ENCODE measurements at regions not wholly inside any gene's neighbourhood (a gene's known extent, or its start where the extent isn't known, plus 50 kb on each side); places are given as distances from the start of the nearest gene placed in this dataset.

DNA sequence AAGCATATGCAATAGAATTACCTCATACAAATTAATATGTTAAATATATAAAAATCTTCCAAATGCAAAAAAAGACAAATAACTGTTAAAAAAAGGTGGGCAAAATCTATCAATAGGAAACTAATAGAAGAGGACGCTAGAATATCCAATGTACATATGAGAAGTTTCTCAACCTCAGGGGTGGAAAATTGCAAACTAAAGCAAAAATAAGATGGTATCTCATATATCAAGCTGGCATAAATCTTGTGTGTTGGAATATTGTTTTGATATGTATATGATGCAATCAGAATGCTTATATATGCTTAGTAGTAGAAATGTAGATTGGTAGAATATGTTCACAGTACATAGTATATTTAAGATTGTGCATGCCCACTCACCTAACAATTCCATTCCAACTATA is 395.0 kb upstream of the OPRM1 start:
- no peak overlapping the region for H2AK5ac ChIP-seq (ENCODE audit: low read length)
- no peak overlapping the region for H3K23ac ChIP-seq (ENCODE audit: low read length)
- no peaks in the 10 kb centered on the region for H3K4me1 ChIP-seq (ENCODE audit: control insufficient read depth, low read depth, low read length)
- no peaks in the 10 kb centered on the region for H3K27me3 ChIP-seq (ENCODE audit: insufficient read depth, low read length, poor library complexity)
- H2BK15ac ChIP-seq (replicated peaks; ENCODE audit: low read depth) = no peak overlapping the region
- no peak overlapping the region for H4K8ac ChIP-seq (ENCODE audit: low read depth, low read length)
- H3K4ac ChIP-seq (ENCODE audit: low read depth, low read length) = no peak overlapping the region
- H2BK5ac ChIP-seq (ENCODE audit: low read length) = no peak overlapping the region
- H3K79me1 ChIP-seq (ENCODE audit: low read length) = no peaks in the 10 kb centered on the region
- no peak overlapping the region for H3K27ac ChIP-seq (ENCODE audit: low read depth, low read length)
- no peaks in the 10 kb centered on the region for H3K79me2 ChIP-seq (ENCODE audit: control insufficient read depth, insufficient read depth, low read length)
- no peak overlapping the region for H2BK120ac ChIP-seq (ENCODE audit: low read depth, low read length)
- no CpG with 5 or more reads among the region's 1 CpG for whole genome bisulfite sequencing (ENCODE audit: extremely low coverage, insufficient coverage, low lambda C conversion rate)
- H3K4me3 ChIP-seq (ENCODE audit: low read length) = no peak overlapping the region
- no peak for DNase-seq
- H3K36me3 ChIP-seq (ENCODE audit: control insufficient read depth, insufficient read depth, low read length) = no peaks in the 10 kb centered on the region
- no peak overlapping the region for H3K9ac ChIP-seq (ENCODE audit: low read length)
- H4K5ac ChIP-seq (ENCODE audit: low read length) = no peak overlapping the region
- no peak overlapping the region for H3K18ac ChIP-seq (ENCODE audit: low read length)
- no peak overlapping the region for H3K4me2 ChIP-seq (ENCODE audit: low read length)
- no peak overlapping the region for H3K56ac ChIP-seq (ENCODE audit: low read length)

DNA sequence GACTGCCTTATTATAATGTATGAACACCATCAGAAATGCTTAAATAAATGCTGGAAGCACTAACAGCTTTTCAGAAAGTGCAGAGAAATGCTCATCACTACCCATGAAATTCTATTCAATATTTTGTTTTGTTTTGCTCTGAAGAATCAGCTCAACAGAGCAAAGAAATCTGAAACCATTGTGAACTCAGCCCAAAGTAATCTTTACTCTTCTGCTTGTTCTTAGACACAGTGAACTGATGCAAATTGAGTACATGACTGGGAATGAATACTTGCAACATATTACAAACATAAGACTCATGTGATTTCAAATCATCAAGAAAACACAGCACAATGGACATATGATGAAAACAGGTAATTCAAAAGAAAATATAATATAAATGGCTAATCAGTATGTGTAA is 404.6 kb upstream of the OPRM1 start:
- no peak overlapping the region for H4K5ac ChIP-seq (ENCODE audit: low read length)
- no peaks in the 10 kb centered on the region for H3K36me3 ChIP-seq (ENCODE audit: control insufficient read depth, insufficient read depth, low read length)
- no peak overlapping the region for H2BK5ac ChIP-seq (ENCODE audit: low read length)
- H3K27me3 ChIP-seq (ENCODE audit: insufficient read depth, low read length, poor library complexity) = no peaks in the 10 kb centered on the region
- H2BK120ac ChIP-seq (ENCODE audit: low read depth, low read length) = no peak overlapping the region
- no peak overlapping the region for H2AK5ac ChIP-seq (ENCODE audit: low read length)
- no peak overlapping the region for H3K4me2 ChIP-seq (ENCODE audit: low read length)
- no peak overlapping the region for H2BK15ac ChIP-seq (replicated peaks; ENCODE audit: low read depth)
- no peak overlapping the region for H3K23ac ChIP-seq (ENCODE audit: low read length)
- no peak overlapping the region for H4K8ac ChIP-seq (ENCODE audit: low read depth, low read length)
- no peaks in the 10 kb centered on the region for H3K79me1 ChIP-seq (ENCODE audit: low read length)
- no peak overlapping the region for H3K4ac ChIP-seq (ENCODE audit: low read depth, low read length)
- H3K18ac ChIP-seq (ENCODE audit: low read length) = no peak overlapping the region
- no peak overlapping the region for H3K9ac ChIP-seq (ENCODE audit: low read length)
- H3K4me3 ChIP-seq (ENCODE audit: low read length) = no peak overlapping the region
- H3K79me2 ChIP-seq (ENCODE audit: control insufficient read depth, insufficient read depth, low read length) = no peaks in the 10 kb centered on the region
- no peaks in the 10 kb centered on the region for H3K4me1 ChIP-seq (ENCODE audit: control insufficient read depth, low read depth, low read length)
- H3K27ac ChIP-seq (ENCODE audit: low read depth, low read length) = no peak overlapping the region
- no peak for DNase-seq
- H3K56ac ChIP-seq (ENCODE audit: low read length) = no peak overlapping the region

DNA sequence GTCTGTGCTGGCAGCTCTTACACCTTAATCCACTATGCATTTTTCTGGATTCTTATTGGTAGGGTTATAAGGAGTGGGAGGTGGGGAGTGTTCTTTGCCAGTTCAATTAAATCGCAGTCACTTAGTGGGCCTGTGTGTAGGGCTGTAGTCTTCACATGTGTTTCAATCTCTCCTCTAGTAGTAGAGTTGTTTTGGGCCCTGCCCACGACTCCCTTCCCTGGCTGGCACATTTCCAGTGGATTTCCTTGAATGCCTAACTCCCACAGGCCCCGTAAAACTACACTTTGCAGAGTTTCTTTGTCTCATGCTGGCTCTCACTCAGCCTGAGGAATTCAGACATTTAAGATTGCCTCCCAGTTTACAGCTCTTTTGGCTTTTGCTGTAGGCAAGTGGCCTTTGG is 414.0 kb upstream of the OPRM1 start:
- Histone ChIP-seq H3K79me1 (ENCODE audit: low read length) (no peaks in the 10 kb centered on the region), H3K4me2 (ENCODE audit: low read length) (no peak overlapping the region), H4K5ac (ENCODE audit: low read length) (no peak overlapping the region), H3K4ac (ENCODE audit: low read depth, low read length) (no peak overlapping the region), H2BK15ac (replicated peaks; ENCODE audit: low read depth) (no peak overlapping the region), H3K27ac (ENCODE audit: low read depth, low read length) (no peak overlapping the region), H3K9ac (ENCODE audit: low read length) (no peak overlapping the region), H3K4me3 (ENCODE audit: low read length) (no peak overlapping the region), H3K18ac (ENCODE audit: low read length) (no peak overlapping the region), H2BK120ac (ENCODE audit: low read depth, low read length) (no peak overlapping the region), H3K36me3 (ENCODE audit: control insufficient read depth, insufficient read depth, low read length) (no peaks in the 10 kb centered on the region), H3K79me2 (ENCODE audit: control insufficient read depth, insufficient read depth, low read length) (no peaks in the 10 kb centered on the region), H3K23ac (ENCODE audit: low read length) (no peak overlapping the region), H2BK5ac (ENCODE audit: low read length) (no peak overlapping the region), H4K8ac (ENCODE audit: low read depth, low read length) (no peak overlapping the region), H2AK5ac (ENCODE audit: low read length) (no peak overlapping the region), H3K27me3 (ENCODE audit: insufficient read depth, low read length, poor library complexity) (no peaks in the 10 kb centered on the region), H3K56ac (ENCODE audit: low read length) (peak overlapping the region; percentile 47), H3K4me1 (ENCODE audit: control insufficient read depth, low read depth, low read length) (no peaks in the 10 kb centered on the region)
- WGBS (ENCODE audit: extremely low coverage, insufficient coverage, low lambda C conversion rate) = no CpG with 5 or more reads among the region's 3 CpGs
- DNase-seq = peak; percentile 44

DNA sequence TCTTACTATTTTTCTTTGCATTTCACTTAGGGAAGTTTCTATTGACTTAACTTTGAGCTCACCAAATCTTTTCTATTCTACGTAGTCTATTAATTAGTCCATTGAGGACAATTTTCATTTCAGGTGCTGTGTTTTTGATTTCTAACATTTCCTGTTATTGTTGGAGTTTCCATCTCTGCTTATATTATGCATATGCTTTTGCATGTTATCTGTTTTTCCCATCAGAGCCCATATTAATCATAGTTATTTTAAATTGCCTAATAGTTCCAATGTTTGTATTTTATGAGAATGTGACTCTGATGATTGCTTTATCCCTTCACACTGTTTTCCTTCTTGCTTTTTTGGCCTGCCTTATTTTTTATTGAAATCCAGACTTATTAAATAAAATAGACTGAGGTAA is 414.5 kb upstream of the OPRM1 start:
- Histone ChIP-seq H3K4me1 (ENCODE audit: control insufficient read depth, low read depth, low read length) (no peaks in the 10 kb centered on the region), H3K23ac (ENCODE audit: low read length) (no peak overlapping the region), H3K27me3 (ENCODE audit: insufficient read depth, low read length, poor library complexity) (no peaks in the 10 kb centered on the region), H3K4me3 (ENCODE audit: low read length) (no peak overlapping the region), H2BK120ac (ENCODE audit: low read depth, low read length) (no peak overlapping the region), H3K18ac (ENCODE audit: low read length) (no peak overlapping the region), H3K9ac (ENCODE audit: low read length) (no peak overlapping the region), H2BK15ac (replicated peaks; ENCODE audit: low read depth) (no peak overlapping the region), H2AK5ac (ENCODE audit: low read length) (no peak overlapping the region), H3K79me1 (ENCODE audit: low read length) (no peaks in the 10 kb centered on the region), H4K5ac (ENCODE audit: low read length) (no peak overlapping the region), H3K4ac (ENCODE audit: low read depth, low read length) (no peak overlapping the region), H3K4me2 (ENCODE audit: low read length) (no peak overlapping the region), H3K36me3 (ENCODE audit: control insufficient read depth, insufficient read depth, low read length) (no peaks in the 10 kb centered on the region), H2BK5ac (ENCODE audit: low read length) (no peak overlapping the region), H4K8ac (ENCODE audit: low read depth, low read length) (no peak overlapping the region), H3K27ac (ENCODE audit: low read depth, low read length) (no peak overlapping the region), H3K56ac (ENCODE audit: low read length) (no peak overlapping the region), H3K79me2 (ENCODE audit: control insufficient read depth, insufficient read depth, low read length) (no peaks in the 10 kb centered on the region)
- DNase-seq = no peak
- WGBS (ENCODE audit: extremely low coverage, insufficient coverage, low lambda C conversion rate) = no CpG with 5 or more reads among the region's 1 CpG

DNA sequence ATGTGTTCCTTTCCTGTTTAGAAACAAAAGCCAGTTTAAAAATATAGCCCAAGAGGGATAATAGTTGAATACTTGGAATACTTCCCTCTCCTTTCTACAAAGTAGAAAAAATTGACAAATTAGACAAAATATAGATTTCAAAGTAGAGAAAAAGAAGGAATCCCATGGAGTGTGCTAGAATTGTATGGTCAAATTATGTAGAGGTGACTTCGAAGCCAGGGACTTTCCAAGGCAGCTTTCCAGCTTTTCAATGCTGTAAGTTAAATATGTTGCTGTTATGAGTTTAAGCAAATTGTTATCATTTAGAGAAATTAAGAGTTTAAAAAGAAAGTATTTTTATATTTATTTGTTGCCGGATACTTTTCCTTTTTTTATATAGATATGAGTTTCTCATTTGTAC is 415.5 kb upstream of the OPRM1 start:
- Histone ChIP-seq H2BK5ac (ENCODE audit: low read length) (no peak overlapping the region), H3K4me3 (ENCODE audit: low read length) (no peak overlapping the region), H3K79me1 (ENCODE audit: low read length) (no peaks in the 10 kb centered on the region), H3K4me2 (ENCODE audit: low read length) (no peak overlapping the region), H3K4ac (ENCODE audit: low read depth, low read length) (no peak overlapping the region), H3K4me1 (ENCODE audit: control insufficient read depth, low read depth, low read length) (no peaks in the 10 kb centered on the region), H2BK120ac (ENCODE audit: low read depth, low read length) (no peak overlapping the region), H2BK15ac (replicated peaks; ENCODE audit: low read depth) (no peak overlapping the region), H4K8ac (ENCODE audit: low read depth, low read length) (no peak overlapping the region), H3K18ac (ENCODE audit: low read length) (no peak overlapping the region), H3K27me3 (ENCODE audit: insufficient read depth, low read length, poor library complexity) (no peaks in the 10 kb centered on the region), H3K27ac (ENCODE audit: low read depth, low read length) (no peak overlapping the region), H3K23ac (ENCODE audit: low read length) (no peak overlapping the region), H2AK5ac (ENCODE audit: low read length) (no peak overlapping the region), H3K56ac (ENCODE audit: low read length) (no peak overlapping the region), H4K5ac (ENCODE audit: low read length) (no peak overlapping the region), H3K36me3 (ENCODE audit: control insufficient read depth, insufficient read depth, low read length) (no peaks in the 10 kb centered on the region), H3K9ac (ENCODE audit: low read length) (no peak overlapping the region), H3K79me2 (ENCODE audit: control insufficient read depth, insufficient read depth, low read length) (no peaks in the 10 kb centered on the region)
- WGBS (ENCODE audit: extremely low coverage, insufficient coverage, low lambda C conversion rate) = 100% methylated on average over 1 of the region's 2 CpGs
- no peak for DNase-seq

DNA sequence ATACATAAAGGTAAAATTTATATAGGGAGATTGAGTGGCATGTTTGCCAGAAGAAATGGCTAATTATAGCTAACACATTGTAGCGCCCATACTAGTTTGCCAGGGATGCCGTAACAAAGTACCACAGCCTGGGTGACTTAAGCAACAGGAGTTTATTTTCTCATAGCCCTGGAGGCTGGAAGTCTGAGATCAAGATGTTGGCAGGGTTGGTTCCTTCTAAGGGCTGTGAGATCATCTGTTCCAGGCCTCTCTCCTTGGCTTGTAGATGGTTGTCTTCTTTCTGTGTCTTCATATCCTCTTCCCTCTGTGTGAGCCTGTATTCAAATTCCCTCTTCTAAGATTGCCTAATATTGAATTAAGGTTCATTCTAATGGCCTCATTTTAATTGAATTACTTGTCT is 417.5 kb upstream of the OPRM1 start:
- Histone ChIP-seq H3K4me2 (ENCODE audit: low read length) (no peak overlapping the region), H4K5ac (ENCODE audit: low read length) (no peak overlapping the region), H2BK15ac (replicated peaks; ENCODE audit: low read depth) (no peak overlapping the region), H2BK120ac (ENCODE audit: low read depth, low read length) (no peak overlapping the region), H3K4me1 (ENCODE audit: control insufficient read depth, low read depth, low read length) (peaks cover 2% of the 10 kb centered on the region), H3K56ac (ENCODE audit: low read length) (no peak overlapping the region), H4K8ac (ENCODE audit: low read depth, low read length) (no peak overlapping the region), H3K4me3 (ENCODE audit: low read length) (no peak overlapping the region), H3K23ac (ENCODE audit: low read length) (no peak overlapping the region), H3K27me3 (ENCODE audit: insufficient read depth, low read length, poor library complexity) (no peaks in the 10 kb centered on the region), H2BK5ac (ENCODE audit: low read length) (no peak overlapping the region), H3K18ac (ENCODE audit: low read length) (no peak overlapping the region), H3K79me2 (ENCODE audit: control insufficient read depth, insufficient read depth, low read length) (no peaks in the 10 kb centered on the region), H2AK5ac (ENCODE audit: low read length) (no peak overlapping the region), H3K4ac (ENCODE audit: low read depth, low read length) (no peak overlapping the region), H3K36me3 (ENCODE audit: control insufficient read depth, insufficient read depth, low read length) (no peaks in the 10 kb centered on the region), H3K9ac (ENCODE audit: low read length) (no peak overlapping the region), H3K79me1 (ENCODE audit: low read length) (no peaks in the 10 kb centered on the region), H3K27ac (ENCODE audit: low read depth, low read length) (no peak overlapping the region)
- DNase-seq = no peak
- WGBS (ENCODE audit: extremely low coverage, insufficient coverage, low lambda C conversion rate) = no CpG with 5 or more reads among the region's 2 CpGs

Measured in mesendoderm (in vitro differentiated cells).